BE2C (cell line): ENCODE measurements at regions not wholly inside any gene's neighbourhood (a gene's known extent, or its start where the extent isn't known, plus 50 kb on each side); places are given as distances from the start of the nearest gene placed in this dataset.
"Not testable (repeated sequence)": the region's sequence is repeated elsewhere in the genome, so short reads cannot be mapped to it uniquely, and the experiment has no call there.

Source experiments
- DNase-seq: peaks from one replicate; pipeline ENCODE4 v3.0.0-alpha.2; 2020
- H3K27me3 ChIP-seq: fragments of 250-450 bp; sonication (Bioruptor Pico); 2 replicates; pipeline ENCODE4 v1.5.1; 2020; ENCODE audit warnings: mild to moderate bottlenecking
- H3K36me3 ChIP-seq: fragments of 250-450 bp; sonication (Bioruptor Pico); 2 replicates; pipeline ENCODE4 v1.5.1; 2020; ENCODE audit warnings: mild to moderate bottlenecking
- H3K4me1 ChIP-seq: fragments of 250-450 bp; sonication (Bioruptor Pico); 2 replicates; pipeline ENCODE4 v1.5.1; 2020
- H3K4me3 ChIP-seq: 2 replicates; pipeline ENCODE4 v1.5.1; 2011; ENCODE audit warnings: low read depth, low read length
- H3K9me3 ChIP-seq: fragments of 250-450 bp; sonication (Bioruptor Pico); 2 replicates; pipeline ENCODE4 v1.5.1; 2020
- TF ChIP-seq, protein P1 (sequence below): IDR thresholded peaks from 2 replicates; pipeline ENCODE4 v1.5.1; 2012; ENCODE audit warnings: mild to moderate bottlenecking, low read depth, low read length

DNA sequence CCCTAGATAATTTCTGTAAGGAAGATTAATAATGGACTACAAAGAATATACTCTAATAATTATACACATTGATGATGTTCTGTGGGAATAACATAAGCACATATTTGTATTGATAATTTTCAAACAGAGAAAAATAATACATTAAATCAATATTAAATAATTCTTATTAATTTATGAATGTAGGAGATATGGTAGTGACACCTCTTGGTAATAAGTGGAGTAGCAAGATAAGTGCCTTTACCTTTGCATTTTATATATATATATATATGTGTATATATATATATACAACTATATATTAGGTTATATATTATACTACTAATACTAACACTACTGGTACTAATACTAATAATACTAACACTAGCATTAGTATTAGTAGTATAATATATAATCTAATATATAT, 905.8 kb downstream of the SLITRK1 start:
- H3K9me3 ChIP-seq = no peaks in the 10 kb centered on the region
- TF ChIP-seq, protein P1, sequence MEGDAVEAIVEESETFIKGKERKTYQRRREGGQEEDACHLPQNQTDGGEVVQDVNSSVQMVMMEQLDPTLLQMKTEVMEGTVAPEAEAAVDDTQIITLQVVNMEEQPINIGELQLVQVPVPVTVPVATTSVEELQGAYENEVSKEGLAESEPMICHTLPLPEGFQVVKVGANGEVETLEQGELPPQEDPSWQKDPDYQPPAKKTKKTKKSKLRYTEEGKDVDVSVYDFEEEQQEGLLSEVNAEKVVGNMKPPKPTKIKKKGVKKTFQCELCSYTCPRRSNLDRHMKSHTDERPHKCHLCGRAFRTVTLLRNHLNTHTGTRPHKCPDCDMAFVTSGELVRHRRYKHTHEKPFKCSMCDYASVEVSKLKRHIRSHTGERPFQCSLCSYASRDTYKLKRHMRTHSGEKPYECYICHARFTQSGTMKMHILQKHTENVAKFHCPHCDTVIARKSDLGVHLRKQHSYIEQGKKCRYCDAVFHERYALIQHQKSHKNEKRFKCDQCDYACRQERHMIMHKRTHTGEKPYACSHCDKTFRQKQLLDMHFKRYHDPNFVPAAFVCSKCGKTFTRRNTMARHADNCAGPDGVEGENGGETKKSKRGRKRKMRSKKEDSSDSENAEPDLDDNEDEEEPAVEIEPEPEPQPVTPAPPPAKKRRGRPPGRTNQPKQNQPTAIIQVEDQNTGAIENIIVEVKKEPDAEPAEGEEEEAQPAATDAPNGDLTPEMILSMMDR = no peak
- H3K36me3 ChIP-seq = no peaks in the 10 kb centered on the region
- H3K4me3 ChIP-seq = no peak overlapping the region
- H3K4me1 ChIP-seq = no peaks in the 10 kb centered on the region
- no peak for DNase-seq
- no peaks in the 10 kb centered on the region for H3K27me3 ChIP-seq

DNA sequence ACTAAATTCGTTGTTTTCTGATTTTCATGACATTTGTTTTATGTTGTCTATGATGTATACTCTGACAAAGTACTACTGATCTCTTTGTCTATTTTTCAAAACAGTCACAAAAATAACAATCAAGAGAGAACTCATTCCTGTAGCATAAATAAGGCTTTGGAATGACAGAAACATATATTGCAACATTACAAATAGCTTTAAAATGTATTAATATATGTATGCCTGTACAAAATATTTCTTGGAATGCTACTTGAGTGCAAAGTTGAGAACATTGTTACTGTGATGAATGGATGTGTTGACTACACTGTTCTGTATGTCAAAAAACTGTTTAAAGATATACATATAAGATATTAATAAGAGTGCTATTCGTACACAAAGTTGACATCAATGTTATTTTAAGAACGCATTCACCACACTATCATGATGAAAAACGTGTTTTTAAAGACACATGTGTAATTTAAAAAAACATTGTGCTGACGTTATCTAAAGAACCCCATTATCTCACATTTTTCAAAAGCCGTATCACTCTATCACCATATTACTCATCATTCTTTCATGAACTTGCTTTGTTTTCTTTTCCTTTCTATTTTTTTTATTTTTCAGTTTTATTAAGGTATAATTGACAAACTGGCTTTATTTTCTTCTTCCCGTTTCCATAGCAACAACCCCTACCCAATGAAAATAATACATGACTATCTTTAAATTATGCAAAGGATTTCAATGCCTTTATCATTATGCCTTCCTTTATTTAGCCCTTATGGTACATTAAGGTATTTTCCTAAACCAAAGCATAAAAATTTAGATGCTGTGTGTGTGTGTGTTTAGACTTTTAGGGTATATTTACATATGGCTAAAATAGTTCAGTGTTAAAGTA, 918.8 kb downstream of the SLITRK1 start:
- Histone ChIP-seq H3K27me3 (no peaks in the 10 kb centered on the region), H3K4me1 (no peaks in the 10 kb centered on the region), H3K36me3 (no peaks in the 10 kb centered on the region), H3K9me3 (no peaks in the 10 kb centered on the region), H3K4me3 (no peak overlapping the region)
- TF ChIP-seq, protein P1 = no peak
- DNase-seq = no peak

DNA sequence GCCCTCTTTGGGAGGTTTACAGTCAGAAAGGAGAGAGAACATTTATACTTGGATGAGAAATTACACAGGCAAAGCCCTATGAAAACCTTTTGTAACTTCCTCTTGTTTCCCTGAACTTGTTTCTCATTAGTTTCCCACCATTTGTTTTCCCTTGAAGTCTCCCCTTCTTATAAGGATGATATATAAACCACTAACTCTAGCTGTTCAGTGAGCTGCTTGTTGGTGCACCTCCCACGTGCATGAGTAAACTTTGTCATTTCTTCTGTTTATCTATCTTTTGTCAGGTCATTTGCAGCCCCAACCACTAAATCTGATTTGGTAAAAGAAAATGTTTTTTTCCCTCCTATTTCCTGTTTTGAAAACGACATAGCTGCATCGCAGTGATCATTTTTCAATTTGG, 919.9 kb downstream of the SLITRK1 start:
- no peaks in the 10 kb centered on the region for H3K36me3 ChIP-seq
- no peaks in the 10 kb centered on the region for H3K4me1 ChIP-seq
- TF ChIP-seq, protein P1 = no peak
- H3K4me3 ChIP-seq = no peak overlapping the region
- no peaks in the 10 kb centered on the region for H3K9me3 ChIP-seq
- no peak for DNase-seq
- no peaks in the 10 kb centered on the region for H3K27me3 ChIP-seq

DNA sequence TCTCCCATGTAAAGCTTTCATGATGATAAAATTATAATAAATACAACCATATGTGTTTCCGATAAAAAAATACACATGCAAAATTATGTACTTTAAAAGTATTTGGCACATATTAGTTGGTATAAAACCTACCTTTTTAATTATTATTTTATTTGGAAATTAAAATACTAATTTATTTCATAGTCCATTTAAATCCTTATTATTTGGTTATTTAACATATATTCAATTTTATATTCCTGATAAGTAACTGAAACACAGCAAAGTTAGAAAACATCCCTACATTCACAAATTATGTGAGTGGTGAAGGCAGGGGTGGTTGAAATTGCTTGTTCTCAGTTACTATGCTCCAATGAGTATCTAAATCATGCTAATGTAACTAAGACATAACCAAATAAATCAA, 920.5 kb downstream of the SLITRK1 start:
- Histone ChIP-seq H3K4me1 (no peaks in the 10 kb centered on the region), H3K4me3 (no peak overlapping the region), H3K9me3 (no peaks in the 10 kb centered on the region), H3K27me3 (no peaks in the 10 kb centered on the region), H3K36me3 (no peaks in the 10 kb centered on the region)
- DNase-seq = no peak
- TF ChIP-seq, protein P1 = no peak

DNA sequence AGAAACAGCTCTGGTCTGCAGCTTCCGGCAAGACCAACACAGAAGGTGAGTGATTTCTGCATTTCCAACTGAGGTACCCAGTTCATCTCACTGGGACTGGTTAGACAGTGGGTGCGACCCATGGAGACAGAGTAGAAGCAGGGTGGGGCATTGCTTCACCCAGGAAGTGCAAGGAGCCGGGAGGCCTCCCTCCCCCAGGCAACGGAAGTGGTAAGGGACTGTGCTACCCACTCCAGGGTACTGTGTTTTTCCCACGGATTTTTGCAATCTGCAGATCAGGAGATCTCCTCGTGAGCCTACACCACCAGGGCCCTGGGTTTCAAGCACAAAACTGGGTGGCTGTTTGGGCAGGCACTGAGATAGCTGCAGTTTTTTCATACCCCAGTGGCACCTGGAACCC, 929.9 kb downstream of the SLITRK1 start:
- not testable (repeated sequence) for H3K36me3 ChIP-seq, H3K9me3 ChIP-seq, H3K4me1 ChIP-seq, H3K27me3 ChIP-seq, DNase-seq, H3K4me3 ChIP-seq

DNA sequence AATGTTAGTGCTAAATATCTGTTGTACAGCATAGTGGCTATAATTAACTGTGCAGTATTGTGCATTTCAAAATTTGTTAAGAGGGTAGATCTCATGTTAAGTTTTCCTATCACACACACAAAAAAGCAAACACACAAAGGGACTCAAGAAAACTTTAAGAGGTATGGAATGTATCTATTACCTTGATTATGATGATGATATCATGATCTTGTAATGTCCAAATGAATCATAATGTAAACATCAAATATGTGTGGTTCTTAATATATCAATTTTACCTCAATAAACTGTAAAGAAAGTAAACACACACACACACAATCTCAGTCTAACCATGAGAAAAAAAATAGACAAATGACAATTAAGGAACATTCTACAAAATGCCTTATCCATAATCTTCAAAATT, 934.6 kb downstream of the SLITRK1 start:
- TF ChIP-seq, protein P1 = no peak
- Histone ChIP-seq H3K36me3 (no peaks in the 10 kb centered on the region), H3K4me1 (peaks cover 6% of the 10 kb centered on the region; the same call in 1 of the 2 replicates), H3K27me3 (no peaks in the 10 kb centered on the region), H3K9me3 (no peaks in the 10 kb centered on the region), H3K4me3 (no peak overlapping the region)
- DNase-seq = no peak
